ENCODE measurements at regions not wholly inside any gene's neighbourhood (a gene's known extent, or its start where the extent isn't known, plus 50 kb on each side); places are given as distances from the start of the nearest gene placed in this dataset.

GRCh38 chr1:234884006-234884405 lies 244.6 kb downstream of the TOMM20 start:
- Histone ChIP-seq H3F3A (ENCODE audit: insufficient read depth, low read length) (no peaks in the 10 kb centered on the region), H3K79me2 (ENCODE audit: insufficient read depth, low read length) (no peaks in the 10 kb centered on the region)

GRCh38 chr1:234882898-234883297 lies 245.7 kb downstream of the TOMM20 start:
- Histone ChIP-seq H3K27me3 (ENCODE audit: insufficient read depth, low read length) (no peaks in the 10 kb centered on the region), H4K20me1 (ENCODE audit: insufficient read depth, low read length) (no peaks in the 10 kb centered on the region), H3F3A (ENCODE audit: insufficient read depth, low read length) (no peaks in the 10 kb centered on the region), H3K27ac (ENCODE audit: low read depth, low read length, poor library complexity, severe bottlenecking) (no peak overlapping the region), H3K9me2 (ENCODE audit: low read depth, low read length) (no peaks in the 10 kb centered on the region), H2AFZ (ENCODE audit: low read length) (no peak overlapping the region), H3K4me1 (ENCODE audit: insufficient read depth, low read length, severe bottlenecking) (peaks cover 13% of the 10 kb centered on the region), H3K79me2 (ENCODE audit: insufficient read depth, low read length) (no peaks in the 10 kb centered on the region), H3K4me2 (ENCODE audit: low read length) (no peak overlapping the region), H3K36me3 (ENCODE audit: insufficient read depth, low read length) (no peaks in the 10 kb centered on the region), H3K9me3 (ENCODE audit: low read length) (no peaks in the 10 kb centered on the region), H3K9ac (ENCODE audit: low read length) (no peak overlapping the region), H3K4me3 (ENCODE audit: low read depth, low read length, poor library complexity, severe bottlenecking) (no peak overlapping the region)
- TF ChIP-seq EZH2 (IDR thresholded peaks at IDR 0.05; ENCODE audit: borderline replicate concordance, low read length) = no peak
- TF ChIP-seq CTCF (IDR thresholded peaks at IDR 0.05; ENCODE audit: low read length) = no peak

More at GRCh38 chr1:234884006-234884405, 244.6 kb downstream of the TOMM20 start:
- Histone ChIP-seq H3K27ac (ENCODE audit: low read depth, low read length, poor library complexity, severe bottlenecking) (no peak overlapping the region), H3K4me2 (ENCODE audit: low read length) (no peak overlapping the region), H3K9me2 (ENCODE audit: low read depth, low read length) (no peaks in the 10 kb centered on the region), H3K4me1 (ENCODE audit: insufficient read depth, low read length, severe bottlenecking) (peaks cover 13% of the 10 kb centered on the region), H2AFZ (ENCODE audit: low read length) (no peak overlapping the region), H3K36me3 (ENCODE audit: insufficient read depth, low read length) (no peaks in the 10 kb centered on the region), H3K4me3 (ENCODE audit: low read depth, low read length, poor library complexity, severe bottlenecking) (no peak overlapping the region), H3K9ac (ENCODE audit: low read length) (no peak overlapping the region), H3K9me3 (ENCODE audit: low read length) (no peaks in the 10 kb centered on the region), H4K20me1 (ENCODE audit: insufficient read depth, low read length) (no peaks in the 10 kb centered on the region), H3K27me3 (ENCODE audit: insufficient read depth, low read length) (no peaks in the 10 kb centered on the region)
- TF ChIP-seq EZH2 (IDR thresholded peaks at IDR 0.05; ENCODE audit: borderline replicate concordance, low read length) (no peak), CTCF (IDR thresholded peaks at IDR 0.05; ENCODE audit: low read length) (no peak)

- no peaks in the 10 kb centered on the region for H3F3A ChIP-seq (ENCODE audit: insufficient read depth, low read length)
- no peak for TF ChIP-seq CTCF (IDR thresholded peaks at IDR 0.05; ENCODE audit: low read length)
- no peak for TF ChIP-seq EZH2 (IDR thresholded peaks at IDR 0.05; ENCODE audit: borderline replicate concordance, low read length)
- H3K79me2 ChIP-seq (ENCODE audit: insufficient read depth, low read length) = no peaks in the 10 kb centered on the region
- no peaks in the 10 kb centered on the region for H3K9me2 ChIP-seq (ENCODE audit: low read depth, low read length)
- no peak overlapping the region for H3K27ac ChIP-seq (ENCODE audit: low read depth, low read length, poor library complexity, severe bottlenecking)
- peaks cover 13% of the 10 kb centered on the region for H3K4me1 ChIP-seq (ENCODE audit: insufficient read depth, low read length, severe bottlenecking)
- H4K20me1 ChIP-seq (ENCODE audit: insufficient read depth, low read length) = no peaks in the 10 kb centered on the region
- H3K36me3 ChIP-seq (ENCODE audit: insufficient read depth, low read length) = no peaks in the 10 kb centered on the region
- no peaks in the 10 kb centered on the region for H3K9me3 ChIP-seq (ENCODE audit: low read length)
- no peak overlapping the region for H3K4me3 ChIP-seq (ENCODE audit: low read depth, low read length, poor library complexity, severe bottlenecking)
- H3K4me2 ChIP-seq (ENCODE audit: low read length) = peak overlapping the region; percentile 9; the same call in 1 of the 2 replicates
- H3K9ac ChIP-seq (ENCODE audit: low read length) = no peak overlapping the region
- H2AFZ ChIP-seq (ENCODE audit: low read length) = no peak overlapping the region
- H3K27me3 ChIP-seq (ENCODE audit: insufficient read depth, low read length) = no peaks in the 10 kb centered on the region
Observed at GRCh38 chr1:234881893-234882771, 246.5 kb downstream of the TOMM20 start.
